GM18505 (cell line): ENCODE measurements at regions not wholly inside any gene's neighbourhood (a gene's known extent, or its start where the extent isn't known, plus 50 kb on each side); places are given as distances from the start of the nearest gene placed in this dataset.

Experiments
- ATAC-seq: cut with Tn5 transposase; IDR thresholded peaks from one replicate; pipeline ENCODE4 v1.9.1; 2021; ENCODE audit not compliant: unreplicated experiment
- POLR2A ChIP-seq: IDR thresholded peaks from 4 replicates; pipeline ENCODE4 v1.6.1; 2011; ENCODE audit warnings: borderline replicate concordance; ENCODE audit not compliant: insufficient read depth, insufficient read length; ENCODE audit errors: extremely low read depth

DNA sequence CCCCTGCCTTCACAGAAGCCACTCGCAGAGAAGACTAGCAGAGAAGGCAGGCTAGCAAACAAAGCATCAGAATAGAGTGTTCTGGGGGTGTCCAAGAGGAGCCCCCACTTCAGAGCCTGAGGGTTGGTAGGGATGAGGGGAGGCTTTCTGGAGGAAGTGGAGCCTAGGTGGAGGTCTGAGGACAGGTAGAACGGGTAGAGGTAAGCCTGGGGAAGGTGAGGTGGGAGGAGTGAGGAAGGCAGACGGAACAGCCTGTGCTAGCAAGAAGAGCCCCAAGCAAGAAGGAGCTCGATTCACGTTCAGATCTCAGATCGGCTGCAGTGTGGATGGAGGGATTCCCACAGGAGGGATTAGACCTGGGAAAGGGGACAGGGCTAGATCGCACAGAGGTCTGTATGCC is 66.0 kb upstream of the DUSP5 start:
- no peak for TF ChIP-seq POLR2A
- ATAC-seq = no peak

DNA sequence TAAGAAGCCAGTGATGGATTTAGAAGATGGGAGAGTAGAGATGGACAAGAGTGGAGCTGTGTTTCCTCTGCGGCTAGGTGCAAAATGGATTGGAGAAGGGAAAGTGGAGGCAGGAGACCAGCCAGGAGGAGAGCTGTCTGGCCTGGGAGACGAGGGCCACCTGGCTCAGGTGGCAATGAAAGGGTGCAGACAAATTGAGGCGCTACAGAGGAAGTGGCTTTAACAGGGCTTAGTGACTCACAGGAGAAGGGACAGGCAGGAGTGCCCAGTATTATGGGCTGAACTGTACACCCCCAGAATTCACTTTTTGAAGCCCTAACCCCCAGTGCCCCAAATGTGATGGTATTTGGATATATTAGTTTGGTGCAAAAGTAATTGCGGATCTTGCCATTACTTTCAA is 65.6 kb upstream of the DUSP5 start:
- TF ChIP-seq POLR2A = no peak
- ATAC-seq = no peak

DNA sequence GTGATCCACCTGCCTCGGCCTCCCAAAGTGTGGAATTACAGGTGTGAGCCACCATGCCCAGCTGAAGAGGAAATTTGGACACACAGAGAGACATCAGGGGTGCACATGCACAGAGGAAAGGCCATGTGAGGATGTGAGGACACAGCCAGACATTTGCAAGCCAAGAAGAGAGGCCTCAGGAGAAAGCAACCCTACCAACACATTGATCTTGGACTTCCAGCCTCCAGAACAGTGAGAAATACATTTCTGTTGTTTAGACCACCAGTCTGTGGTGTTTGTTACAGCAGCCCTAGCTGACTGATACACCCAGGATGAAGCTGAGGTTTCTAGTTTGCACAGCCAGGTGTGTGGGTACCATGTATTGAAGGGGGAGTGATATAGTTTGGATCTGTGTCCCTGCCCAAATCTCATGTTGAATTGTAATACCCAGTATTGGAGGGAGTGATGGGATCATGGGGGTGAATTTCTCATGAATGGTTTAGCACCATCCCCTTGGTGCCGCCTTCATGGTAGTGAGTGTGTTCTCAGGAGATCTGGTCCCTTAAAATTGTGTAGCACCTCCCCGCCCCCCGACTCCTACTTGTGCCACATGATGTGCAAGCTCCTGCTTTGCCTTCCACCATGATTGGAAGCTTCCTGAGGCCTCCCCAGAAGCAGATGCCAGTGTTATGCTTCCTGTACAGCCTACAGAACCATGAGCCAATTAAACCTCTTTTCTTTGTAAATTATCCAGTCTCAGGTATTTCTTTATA is 64.7 kb upstream of the DUSP5 start:
- no peak for TF ChIP-seq POLR2A
- ATAC-seq = no peak

DNA sequence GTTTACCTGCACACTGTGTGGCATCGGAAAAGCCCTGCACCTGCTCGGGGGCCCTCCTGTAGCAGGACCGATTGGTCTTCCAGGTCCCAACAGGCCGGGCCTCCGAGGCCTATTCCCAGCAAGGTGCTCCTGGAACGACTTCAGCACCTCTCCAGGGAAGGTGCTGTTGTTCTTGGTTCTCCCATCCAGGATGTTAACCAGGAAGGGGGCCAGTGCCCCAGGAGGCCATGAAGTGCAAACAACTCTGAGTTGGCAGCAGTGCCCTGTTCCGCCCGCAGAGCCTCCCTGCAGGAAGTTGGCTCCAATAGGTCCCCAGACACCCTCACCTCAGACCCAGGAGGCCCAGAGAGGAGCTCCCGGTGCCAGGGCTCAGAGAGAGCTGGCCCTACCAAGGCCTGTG is 64.0 kb upstream of the DUSP5 start:
- no peak for ATAC-seq
- TF ChIP-seq POLR2A = no peak

DNA sequence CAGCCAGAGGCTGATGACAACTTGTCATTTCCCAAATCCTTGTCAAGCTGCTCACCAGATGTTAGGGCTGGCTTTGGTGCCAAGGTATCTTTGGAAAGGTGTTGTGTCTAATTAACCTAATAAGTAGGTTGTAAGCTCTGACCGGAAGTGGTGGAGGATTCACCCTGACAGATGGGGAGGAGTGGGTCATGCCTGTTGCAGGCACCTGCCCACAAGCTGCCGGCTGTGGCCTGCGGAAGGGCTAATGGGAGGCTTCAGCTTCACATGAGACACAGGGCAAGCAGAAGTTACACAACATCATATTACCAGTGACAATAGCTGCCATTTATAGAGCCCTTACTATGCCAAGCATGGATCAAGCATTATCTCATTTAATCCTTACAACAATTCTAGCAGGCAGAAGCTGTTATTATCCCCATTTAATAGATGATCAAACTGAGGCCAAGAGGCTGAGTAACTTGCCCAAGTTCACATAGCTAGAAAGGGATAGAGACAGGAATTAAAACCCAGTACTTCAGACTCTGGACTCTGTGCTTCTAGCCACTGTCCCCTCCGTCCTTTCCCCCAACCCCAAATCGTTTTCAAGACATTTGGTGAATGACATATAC is 63.1 kb upstream of the DUSP5 start:
- ATAC-seq = no peak
- no peak for TF ChIP-seq POLR2A

DNA sequence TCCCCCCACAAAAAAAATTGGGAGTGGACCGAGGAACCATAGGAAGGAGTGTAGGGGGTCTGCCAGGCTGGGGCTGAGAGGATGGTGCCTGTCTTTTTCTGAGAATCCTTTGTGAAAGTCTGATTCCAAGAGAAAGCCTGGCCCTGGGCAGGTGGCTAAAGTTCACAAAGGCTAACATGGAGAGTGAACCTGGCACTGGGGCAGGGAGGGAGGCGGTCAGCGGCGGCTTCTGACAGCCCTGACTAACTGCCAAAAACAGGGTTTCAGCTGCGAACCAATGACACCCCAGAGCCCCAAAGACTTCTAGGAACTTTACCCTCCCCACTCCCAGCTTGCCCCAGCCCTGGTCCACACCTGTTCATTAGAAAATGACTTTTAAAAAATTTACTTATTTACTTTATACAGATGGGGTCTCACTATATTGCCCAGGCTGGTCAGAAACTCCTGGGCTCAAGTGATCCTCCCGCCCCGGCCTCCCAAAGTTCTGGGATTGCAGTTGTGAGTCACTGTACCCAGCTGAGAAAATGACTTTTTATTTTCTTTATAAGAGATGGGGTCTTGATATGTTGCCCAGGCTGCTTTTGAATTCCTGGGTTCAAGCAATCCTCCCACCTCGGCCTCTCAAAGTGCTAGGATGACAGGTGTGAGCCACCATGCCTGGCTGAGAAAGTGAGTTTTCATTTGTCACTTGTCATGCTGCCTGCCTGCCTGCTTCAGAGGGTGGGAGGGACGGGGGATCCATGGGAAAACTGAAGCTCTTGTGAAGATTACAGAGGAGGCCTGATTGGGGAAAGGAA is 61.0 kb upstream of the DUSP5 start:
- no peak for ATAC-seq
- TF ChIP-seq POLR2A = no peak

DNA sequence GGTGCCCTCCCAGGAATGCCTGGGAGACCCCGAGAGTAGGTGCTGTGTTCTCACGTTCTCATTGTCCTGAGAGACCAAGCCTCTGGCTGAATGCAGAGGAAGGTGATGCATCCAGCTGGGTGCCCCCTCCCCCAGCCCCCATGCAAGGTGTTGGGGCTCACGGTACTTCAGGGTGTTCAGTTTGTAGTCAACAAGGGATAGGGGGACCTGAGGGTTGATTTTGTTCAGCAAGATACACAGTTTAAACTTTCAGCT is 60.4 kb upstream of the DUSP5 start:
- ATAC-seq = no peak
- no peak for TF ChIP-seq POLR2A

DNA sequence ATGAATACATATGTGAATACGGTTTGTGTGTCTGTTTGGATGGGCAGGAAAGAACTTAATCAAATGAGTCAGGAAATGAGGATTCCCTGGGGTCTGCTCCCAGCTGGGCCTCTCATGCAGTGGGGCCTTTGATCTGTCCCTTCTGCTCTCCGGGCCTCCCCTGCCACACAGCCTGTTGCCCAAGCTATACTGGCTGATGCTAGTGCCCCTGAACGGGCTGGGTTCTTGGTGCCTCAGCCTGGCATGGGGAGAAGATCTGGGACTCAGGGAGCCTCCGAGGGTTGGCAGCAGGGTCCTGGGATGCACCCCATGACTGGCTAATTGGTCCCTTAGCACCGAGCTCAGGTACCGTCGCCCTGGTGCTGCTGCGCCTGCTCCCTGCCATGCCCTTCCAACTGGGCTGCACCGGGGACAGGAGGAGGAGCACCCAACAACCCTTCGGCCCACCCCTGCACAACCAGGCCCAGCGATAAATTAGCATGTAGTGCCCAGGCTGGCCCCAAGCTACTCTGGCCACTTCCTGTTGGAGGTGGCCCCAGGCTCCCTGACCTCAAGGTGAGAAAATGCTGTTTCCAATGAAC is 59.9 kb upstream of the DUSP5 start:
- ATAC-seq = no peak
- no peak for TF ChIP-seq POLR2A

DNA sequence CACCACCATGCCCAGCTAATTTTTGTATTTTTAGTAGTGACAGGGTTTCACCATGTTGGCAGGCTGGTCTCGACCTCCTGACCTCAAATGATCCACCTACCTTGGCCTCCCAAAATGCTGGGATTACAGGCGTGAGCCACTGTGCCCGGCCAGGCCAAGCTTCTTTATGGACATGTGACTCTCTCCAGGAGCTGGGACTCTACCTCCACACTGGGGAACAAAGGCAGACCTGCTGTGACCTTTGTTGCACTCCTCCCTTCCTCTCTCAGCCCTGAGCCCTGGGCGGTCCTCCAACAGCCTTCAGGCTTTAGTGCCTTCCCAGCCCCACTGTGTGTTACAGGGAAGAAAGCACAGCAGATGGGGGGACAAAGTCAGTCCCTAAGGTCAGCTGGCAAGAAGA is 55.0 kb upstream of the DUSP5 start:
- ATAC-seq = no peak
- TF ChIP-seq POLR2A = no peak

DNA sequence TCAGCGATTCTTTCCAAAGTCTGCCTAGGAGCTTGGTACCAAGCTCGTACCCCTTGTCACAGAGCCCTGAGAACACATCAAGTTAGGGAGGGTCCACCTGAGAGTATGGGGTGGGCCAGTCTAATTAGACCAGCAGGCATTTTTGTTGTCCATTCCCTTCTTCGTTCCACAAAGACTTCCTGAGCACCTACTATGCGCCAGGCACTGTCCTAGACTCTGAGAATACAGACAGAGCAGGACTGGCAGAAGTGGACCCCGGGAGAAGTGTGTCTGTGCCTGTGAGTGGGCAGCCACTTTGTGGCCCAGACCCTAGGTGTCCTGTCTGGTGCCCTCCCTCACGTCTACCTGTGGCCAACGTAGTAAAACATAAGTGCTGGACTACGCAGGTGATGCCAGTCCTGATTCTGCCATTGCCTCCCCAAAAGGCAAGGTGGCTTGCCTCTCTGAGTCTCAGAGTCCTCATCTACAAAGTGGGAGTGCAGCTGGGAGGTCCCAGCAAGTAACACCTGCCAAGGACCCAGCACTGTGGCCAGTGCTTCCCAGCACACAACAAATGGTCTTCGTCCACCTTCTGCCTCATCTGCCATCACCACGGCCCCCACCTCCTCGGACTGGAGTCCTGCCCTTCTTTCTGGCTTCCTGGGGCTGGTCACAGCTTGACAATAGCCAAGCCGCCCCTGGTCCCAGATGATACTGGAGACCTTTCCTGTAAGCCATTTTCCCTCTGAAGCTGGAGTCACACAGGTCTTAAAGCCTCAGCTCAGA is 54.3 kb upstream of the DUSP5 start:
- TF ChIP-seq POLR2A = no peak
- ATAC-seq = no peak

DNA sequence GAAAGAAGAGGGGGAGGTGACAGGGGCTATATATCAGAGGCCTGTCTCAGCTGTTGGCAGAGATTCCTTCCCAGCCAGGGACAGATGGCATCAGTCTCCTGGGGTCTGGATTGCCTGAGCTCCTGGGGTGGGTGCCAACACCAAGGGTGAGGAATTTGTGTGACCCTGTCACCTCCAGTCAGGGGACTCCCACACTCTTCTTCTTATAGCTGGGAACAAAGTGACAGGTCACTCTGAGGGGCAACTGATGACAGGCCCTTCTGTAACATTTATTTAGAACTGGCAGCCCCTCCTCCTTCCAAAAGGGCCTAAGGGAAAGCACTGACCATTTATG is 53.7 kb upstream of the DUSP5 start:
- no peak for TF ChIP-seq POLR2A
- ATAC-seq = no peak

DNA sequence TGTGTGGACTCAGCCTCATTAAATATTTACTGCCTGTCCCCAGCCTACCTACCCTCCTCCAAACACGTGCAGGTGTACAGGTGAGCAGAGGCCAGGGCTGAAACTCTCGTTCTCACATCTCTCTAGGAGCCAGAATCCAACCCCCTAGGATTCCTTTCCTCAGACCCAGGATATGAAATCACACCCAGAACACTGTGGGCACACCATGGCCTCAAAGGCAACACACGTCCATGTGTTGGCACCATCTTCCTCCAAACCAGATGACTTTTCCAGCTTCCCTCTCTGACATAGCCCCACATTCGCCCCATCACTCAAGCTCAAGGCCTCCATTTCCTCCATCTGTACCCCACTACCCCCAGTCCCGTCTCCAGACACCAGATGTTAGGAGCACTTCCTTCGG is 51.8 kb upstream of the DUSP5 start:
- no peak for TF ChIP-seq POLR2A
- no peak for ATAC-seq

DNA sequence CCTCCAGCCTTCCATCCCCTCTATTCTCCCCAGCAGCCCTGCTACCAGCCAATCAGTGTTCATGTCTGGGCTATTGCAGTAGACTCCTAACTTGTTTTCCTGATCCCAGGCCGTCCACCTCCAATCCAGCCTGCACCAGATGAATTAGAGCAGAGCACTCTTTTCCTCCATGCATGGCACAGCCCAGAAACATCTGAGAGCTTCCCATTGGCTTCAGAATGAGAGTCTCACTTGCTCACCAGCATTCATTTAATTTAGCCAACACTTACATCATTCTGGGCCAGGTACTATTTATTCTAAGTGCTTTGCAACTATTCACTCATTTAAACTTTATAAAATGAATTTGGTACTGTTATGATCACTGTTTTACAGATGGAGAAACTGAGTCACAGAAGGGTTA is 51.4 kb upstream of the DUSP5 start:
- TF ChIP-seq POLR2A = no peak

More for the DNA sequence above, 51.4 kb upstream of the DUSP5 start:
- ATAC-seq = no peak
